NCI-H1694 (cell line): ENCODE measurements at regions not wholly inside any gene's neighbourhood (a gene's known extent, or its start where the extent isn't known, plus 50 kb on each side); places are given as distances from the start of the nearest gene placed in this dataset.
"Not testable (repeated sequence)": the region's sequence is repeated elsewhere in the genome, so short reads cannot be mapped to it uniquely, and the experiment has no call there.

Source experiments
- DNase-seq: peaks from one replicate; lab custom pipeline; 2025; lab: John Stamatoyannopoulos, UW

DNA sequence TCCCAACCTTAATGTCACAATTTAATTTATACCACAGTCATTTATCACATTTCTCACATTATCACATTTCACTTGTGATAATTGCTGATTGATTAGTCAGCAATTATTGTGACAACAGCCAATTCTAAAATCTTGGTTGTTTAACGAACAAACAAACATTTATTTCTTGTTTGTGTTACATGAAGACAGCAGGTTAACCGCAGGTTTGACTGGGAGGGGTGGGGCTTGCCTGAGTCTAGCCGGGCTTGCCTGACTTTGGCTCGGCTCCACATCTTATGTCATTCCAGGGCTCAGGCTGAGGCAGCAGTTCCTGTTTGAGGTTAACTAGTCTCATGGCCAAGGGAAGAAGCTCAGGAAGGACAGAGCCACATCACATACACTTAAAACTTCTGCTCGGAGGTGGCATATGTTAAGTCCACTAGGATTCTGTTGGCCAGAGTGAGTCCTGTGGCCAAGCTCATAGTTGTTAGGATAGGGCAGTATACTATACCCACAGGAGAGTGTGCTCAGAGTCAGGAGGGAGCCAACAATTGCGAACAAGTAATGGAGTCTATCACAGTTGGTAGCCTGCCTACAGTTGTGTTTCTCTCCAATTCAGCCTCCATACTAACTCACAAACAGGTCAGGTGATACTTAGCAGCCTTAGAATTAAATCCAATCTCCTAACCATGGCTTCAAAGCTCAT, 90.0 kb upstream of the IFNGR1 start:
- DNase-seq: peak; percentile 28

DNA sequence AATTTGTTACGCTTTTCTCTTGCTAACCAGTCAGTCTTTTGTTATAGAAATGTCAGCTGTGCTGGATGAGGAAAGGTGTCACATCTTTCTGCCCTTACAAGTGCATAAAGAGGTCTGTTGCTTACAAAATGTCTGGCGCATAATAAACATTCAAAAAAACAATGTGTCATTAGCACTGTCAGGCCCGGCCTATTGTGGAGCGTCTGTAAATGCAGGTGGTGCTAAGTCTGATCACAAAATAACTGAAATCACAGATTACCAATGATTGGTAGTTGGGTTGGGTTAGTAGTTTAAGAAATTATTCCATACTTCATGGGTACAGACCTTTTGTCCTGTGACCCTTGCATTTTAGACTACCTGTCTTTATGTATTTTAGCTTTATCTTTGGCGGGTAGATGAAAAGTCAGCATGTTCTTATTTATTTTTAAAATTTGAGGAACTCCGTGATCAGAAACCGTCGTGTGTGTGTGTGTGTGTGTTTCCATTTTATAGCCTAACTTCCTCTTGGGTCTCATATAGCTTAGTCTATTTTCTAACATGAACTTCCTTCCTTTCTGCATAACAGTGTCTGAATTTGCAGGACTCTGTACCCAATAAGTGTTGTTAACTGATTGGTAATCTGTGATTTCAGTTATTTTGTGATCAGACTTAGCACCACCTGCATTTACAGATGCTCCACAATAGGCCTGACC, 88.1 kb upstream of the IFNGR1 start:
- DNase-seq: no peak

DNA sequence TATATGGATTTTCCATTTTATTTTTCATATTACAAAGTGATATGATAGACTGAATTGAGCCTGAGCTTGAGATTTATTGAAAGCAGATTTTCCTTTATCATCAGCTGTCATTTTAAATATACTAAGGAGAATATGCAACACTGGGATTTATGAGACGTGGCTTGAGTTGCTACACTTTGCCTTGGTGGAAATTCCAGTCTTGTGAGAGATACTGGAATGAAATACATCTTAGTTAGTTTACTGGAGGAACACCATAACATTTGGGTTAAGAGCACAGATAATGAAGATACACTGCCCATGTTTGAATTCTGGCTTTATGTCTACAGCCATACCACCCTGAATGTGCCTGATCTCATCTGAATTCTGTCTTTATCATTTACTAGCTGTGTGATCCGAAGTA, 86.5 kb upstream of the IFNGR1 start:
- DNase-seq: no peak

DNA sequence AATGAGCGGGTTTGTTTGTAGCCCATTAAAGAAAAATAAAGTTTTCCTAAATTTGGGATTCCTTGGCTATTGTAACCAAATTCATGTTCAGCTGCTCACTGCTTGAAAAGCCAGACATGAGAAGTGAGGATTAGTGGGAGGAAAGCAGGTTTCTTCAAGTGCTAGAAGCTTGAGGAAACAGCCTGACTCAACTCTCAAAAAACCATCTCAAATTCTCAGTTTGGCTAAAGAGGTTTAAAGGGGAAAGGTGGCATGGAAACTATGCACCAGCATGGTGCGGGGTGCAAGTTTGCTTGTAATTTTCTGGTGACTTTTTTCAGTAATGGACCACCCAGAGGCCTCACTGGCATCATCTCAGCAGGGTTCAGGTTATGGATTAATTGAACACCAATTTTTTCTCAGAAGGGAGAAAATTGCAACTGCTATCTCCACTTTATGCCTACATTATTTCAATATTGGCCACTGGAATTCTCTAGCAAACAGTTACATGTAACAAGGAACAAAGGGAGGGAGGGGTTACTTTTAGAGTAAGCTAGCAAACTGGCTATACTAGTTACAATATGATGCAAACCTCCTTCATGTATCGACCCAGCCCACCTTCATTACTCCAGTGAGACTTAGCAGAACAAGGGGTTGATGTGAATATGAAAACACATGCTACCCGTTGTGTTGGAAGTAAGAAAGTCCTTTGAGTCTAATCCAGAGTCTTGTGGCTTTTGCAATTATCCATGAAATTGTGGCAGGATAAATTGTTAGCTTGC, 85.0 kb upstream of the IFNGR1 start:
- DNase-seq: no peak

DNA sequence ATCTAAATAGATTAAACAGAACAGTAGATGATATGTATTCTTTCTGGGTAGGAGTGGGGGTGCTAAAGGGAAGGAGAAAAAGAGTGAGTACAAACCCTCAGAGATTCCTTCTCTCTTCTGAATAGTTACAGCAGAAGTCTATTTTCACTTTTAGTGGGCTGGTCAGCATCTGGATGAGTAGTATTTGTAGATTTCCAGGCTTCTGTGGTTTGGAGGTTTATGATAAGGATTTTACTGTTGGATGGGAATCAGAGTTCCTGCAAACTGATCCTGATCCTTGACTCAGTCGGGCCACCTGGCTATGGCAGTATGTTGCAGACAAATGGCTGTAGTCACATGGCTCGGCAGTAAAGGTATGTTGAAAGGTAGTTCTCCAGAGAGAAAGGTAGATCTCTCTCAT, 84.3 kb upstream of the IFNGR1 start:
- DNase-seq: no peak

DNA sequence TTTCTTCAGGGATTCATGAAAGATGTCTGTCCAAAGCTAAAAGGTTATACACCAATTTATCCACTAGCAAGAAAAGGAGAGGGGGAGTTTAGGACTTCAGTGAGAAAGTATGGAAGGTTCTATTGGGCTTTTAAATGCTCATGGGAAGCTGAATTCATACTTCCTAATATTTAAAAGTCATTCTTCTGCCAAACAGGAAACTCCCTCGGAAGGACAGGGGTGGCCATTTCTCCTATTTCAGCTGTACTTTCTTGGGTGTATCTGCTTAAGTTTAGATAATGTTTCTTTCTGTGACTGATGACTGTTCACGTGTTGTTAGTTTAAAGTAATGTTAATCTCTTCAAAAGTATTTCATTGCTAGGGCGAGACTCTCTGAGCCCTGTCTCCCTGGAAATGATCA, 80.5 kb upstream of the IFNGR1 start:
- DNase-seq: no peak

DNA sequence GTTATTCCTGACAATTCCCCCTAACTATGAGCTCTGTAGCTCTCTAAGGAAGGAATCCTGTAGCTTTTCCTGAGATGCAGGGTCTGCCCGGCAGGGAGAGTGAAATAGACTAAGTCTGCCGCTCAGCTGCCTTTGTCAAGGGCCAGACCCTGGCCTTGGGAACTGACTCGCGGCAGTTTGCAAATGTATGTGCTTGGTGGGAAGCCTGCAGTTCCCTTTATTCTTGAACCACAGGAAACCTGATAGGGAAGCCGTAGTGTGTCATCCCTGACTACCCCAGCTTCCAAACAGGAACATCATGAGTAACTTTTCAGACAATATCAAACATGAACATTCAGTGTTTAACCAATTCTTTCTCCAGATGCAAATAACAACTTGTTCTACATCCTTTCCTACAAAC, 78.7 kb upstream of the IFNGR1 start:
- no peak for DNase-seq

DNA sequence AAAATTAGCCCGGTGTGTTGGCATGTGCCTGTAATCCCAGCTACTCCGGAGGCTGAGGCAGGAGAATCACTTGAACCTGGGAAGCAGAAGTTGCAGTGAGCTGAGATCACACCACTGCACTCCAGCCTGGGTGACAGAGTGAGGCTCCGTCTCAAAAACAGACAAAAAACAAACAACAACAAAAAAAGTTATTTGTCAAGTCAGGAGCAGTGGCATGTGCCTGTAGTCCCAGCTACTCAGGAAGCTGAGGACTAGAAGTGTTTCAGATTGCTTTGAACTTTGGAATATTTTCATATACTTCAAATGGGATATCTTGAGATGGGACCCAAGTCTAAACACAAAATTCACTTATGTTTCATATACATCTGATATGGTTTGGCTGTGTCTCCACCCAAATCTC, 73.1 kb upstream of the IFNGR1 start:
- not testable (repeated sequence) for DNase-seq

DNA sequence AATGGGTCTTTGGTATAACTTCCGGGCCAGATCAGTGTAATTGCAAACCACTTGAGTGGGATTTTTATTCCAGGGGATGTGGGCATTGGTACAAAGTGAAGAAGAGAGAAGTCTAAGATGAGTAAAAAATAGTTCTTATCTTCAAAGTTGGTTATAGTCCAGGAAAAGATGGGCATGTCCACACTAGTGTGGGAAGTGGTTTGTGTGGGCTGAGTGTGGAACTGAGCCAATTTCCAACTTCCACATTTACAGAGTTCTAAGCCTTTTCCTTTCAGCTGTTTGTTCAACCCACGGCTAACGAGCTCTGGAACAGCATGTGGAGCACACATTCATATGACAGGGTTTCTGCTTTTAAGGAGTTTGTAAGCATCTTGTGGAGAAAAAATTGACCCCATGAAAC, 72.3 kb upstream of the IFNGR1 start:
- peak; percentile 7 for DNase-seq

DNA sequence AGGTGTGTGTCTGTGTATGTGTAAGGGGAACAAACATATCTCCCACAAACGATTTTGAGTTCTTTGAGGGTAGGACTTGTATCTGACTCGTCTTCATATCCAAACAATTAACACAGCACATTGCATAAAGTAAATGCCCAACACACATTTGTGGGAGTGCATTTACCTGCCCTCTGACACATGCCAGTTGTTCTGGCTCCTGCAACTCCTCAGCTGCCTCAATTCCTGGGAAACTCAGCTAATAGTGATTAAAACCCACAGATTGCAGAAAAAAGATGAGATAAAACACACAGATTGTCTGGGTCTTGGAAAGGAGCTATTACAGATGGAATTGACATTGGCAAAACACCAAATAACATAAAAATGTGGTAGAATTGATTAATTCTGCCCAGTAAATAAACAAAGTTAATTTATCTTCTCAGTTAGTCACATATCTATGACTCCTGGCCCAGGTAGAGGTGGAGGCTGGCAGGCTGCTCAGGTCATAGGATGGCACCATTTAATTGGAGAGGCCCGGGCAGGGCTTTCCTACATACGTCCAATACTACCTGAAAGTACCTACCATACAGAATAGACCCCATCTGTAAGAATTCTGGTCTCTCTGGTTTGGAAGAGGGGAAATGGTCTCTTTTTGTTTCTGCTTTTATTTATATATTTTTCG, 71.5 kb upstream of the IFNGR1 start:
- peak; percentile 50 for DNase-seq

DNA sequence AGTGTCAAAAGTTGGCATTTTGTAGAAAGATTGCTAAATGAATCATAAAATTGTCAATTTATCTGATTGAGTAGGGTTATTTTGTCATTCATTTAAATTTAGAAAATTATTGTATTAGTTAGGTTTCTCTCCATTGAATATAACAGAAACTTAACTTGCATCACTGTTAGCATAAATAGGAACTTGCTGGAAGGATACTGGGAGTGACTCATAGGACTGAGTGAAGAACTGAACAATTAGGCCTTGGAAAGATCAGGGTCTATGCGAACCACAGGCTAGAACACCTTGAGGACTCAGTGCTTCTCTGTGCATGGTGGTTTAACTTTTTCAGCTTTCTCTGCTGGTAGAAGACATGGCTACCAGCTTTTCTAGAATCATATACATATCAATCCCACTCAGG, 67.7 kb upstream of the IFNGR1 start:
- DNase-seq: no peak

DNA sequence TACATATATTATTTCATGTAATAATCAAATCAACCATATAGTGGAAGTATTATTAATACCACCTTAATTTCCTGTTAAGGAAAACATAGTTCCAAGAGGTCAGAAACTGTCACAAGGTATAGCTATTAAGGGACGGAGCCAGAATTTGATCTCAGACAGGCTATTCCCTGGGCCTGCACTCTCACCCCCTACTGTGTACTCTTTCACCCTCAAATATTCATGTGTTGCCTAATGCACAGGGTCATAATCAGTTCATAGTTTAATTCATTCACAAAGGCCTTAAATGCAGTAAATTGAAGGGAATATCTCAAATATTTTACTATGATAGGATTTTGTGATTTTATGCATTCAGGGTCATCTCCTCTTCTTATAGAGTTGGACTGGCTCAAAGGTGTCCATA, 67.2 kb upstream of the IFNGR1 start:
- no peak for DNase-seq

DNA sequence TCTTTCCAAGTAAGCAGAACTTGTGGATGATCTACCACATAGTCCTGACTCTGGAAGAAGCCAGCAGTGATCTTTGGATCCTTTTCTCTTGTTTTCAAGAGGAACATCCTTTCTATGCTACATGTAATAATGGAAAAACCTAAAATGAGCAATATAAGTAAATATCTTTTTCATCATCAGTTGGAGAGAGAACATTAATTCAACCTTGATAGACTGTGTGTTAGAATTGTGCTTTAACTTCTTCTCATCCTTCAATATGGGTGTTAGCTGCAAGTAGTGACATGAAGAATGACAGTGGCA, 65.6 kb upstream of the IFNGR1 start:
- DNase-seq: no peak

DNA sequence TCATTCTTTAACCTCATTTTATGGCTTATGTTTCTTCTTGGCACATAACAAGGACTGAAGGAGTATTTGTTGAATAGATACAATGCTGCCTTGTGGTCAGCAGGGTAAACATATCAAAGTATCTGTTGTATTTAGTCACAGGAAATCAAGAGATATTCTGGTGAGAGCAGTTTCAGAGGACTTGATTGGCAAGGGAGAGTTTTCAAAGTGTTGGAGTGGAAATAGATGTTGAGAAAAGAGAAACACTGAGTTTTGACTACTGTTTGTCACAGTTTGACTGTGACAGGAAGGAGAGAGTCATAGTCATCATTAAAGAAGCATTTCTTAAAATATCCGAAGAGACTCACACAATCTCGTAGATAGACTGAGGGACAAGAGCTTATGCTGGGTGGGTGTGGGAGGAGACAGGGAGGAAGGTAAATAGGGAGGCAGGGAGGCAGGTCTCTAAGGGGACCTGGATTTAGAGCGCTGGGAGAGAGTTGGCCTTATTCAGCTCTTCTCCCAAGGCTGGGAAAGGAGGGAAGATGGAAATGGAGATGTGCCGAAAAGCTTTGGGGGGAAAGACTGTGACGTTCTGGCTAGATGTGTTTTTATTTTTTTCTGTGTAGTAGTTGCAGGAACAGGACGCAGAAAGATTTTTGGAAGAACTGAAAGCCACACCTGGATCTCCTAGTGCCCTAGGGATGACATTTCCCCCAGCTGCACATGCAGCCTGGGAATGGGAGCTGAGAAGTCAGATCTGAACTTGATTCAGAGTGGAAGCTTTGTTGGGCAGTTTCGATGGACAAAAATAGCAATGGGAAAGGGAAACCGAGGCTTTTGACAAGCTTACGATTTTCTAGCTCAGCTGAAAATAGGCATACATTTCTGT, 65.0 kb upstream of the IFNGR1 start:
- DNase-seq: no peak

DNA sequence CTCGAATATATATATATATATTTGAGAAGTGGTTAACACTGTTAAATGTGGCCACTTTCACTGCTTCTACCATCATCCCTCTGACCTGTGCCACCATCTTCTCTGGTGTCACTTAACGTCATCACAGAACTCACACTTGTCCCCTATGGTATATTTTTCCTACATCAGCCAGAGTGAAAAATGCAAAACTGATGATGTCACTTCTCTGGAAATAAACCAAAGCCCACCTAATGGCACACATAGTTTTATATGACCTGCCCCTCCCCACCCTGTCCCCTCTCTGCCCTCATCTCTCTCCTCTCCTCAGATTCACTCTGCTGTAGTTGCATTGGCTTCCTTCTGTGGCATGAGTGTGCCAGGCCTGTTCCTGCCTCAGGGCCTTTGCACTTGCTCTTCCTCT, 63.9 kb upstream of the IFNGR1 start:
- DNase-seq: no peak

DNA sequence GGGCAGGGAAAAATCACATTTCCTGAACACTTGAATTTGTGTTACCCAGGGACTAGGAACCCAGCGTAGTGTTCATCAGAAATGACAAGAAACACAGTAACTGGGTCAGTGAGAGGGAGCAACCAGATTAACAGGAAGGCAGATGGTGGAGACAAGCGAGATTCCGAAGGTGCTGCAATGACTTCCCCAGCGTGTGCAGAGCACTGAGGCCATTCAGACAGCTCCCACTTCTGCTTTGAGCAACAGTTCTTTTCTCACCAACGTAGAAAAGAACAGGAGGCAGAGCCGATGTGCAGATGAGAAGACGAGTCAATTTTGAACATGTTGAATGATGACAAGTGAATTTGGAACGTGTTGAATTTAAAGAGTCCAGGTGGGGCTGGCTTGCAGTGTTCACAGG, 63.1 kb upstream of the IFNGR1 start:
- no peak for DNase-seq

DNA sequence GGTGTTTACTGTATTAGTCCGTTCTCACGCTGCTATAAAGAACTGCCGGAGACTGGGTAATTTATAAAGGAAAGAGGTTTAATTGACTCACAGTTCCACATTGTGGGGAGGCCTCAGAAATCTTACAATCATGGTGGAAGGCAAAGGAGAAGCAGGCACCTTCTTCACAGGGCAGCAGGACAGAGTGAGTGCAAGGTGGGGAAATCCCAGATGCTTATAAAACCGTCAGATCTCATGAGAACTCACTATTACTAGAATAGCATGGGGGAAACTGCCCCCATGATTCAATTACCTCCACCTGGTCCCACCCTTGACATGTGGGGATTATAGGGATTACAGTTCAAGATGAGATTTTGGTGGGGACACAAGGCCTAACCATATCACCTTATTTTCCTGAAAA, 60.1 kb upstream of the IFNGR1 start:
- DNase-seq: not testable (repeated sequence)

DNA sequence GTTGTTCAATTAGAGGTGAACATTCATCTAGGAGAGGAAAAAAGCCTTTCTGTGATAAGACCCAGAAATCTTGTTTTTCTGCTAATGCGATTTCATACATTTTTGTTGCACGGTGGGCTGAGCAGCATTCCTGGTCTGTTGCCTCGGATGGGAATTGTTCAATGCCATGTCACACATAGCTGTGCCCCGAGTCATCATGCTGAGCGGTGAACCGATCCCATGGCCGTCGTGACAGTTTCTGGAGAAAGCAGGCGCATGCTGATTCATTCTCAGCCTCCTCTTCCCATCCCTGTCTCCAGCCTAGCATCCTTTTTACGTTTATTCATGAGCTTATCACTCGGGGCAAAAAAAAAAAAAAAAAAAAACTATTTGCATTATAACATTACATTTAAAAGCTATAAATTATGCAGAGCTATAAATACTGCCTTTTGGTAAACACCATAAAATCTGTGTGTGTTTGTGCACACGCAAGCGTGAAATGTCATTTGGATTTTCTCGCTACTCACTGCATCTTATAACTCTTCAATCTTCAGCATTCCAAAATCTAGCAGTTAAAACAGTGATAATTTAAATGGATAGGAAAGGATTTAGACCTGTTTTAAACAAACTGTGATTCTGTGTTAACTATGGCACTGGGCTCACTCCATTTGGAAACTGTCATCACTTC, 58.9 kb upstream of the IFNGR1 start:
- DNase-seq: no peak

DNA sequence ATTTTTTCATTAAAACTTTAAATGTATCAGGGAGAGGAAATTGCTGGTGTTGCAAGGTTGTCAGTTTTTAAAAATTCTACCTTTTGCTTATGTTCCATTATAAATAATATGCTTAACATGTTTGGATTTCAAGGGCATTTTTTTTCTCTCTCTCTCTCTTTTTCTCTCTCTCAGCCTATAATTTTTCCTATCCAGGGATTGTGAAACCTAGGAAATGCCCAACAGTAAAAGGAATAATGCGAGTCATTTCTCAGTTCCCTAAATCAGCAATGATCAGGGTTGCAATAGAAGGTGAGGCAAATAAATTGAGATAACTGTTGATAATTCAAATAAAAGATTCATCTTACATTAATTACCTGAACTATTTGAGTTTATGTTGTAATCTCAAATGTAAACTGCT, 53.2 kb upstream of the IFNGR1 start:
- no peak for DNase-seq

DNA sequence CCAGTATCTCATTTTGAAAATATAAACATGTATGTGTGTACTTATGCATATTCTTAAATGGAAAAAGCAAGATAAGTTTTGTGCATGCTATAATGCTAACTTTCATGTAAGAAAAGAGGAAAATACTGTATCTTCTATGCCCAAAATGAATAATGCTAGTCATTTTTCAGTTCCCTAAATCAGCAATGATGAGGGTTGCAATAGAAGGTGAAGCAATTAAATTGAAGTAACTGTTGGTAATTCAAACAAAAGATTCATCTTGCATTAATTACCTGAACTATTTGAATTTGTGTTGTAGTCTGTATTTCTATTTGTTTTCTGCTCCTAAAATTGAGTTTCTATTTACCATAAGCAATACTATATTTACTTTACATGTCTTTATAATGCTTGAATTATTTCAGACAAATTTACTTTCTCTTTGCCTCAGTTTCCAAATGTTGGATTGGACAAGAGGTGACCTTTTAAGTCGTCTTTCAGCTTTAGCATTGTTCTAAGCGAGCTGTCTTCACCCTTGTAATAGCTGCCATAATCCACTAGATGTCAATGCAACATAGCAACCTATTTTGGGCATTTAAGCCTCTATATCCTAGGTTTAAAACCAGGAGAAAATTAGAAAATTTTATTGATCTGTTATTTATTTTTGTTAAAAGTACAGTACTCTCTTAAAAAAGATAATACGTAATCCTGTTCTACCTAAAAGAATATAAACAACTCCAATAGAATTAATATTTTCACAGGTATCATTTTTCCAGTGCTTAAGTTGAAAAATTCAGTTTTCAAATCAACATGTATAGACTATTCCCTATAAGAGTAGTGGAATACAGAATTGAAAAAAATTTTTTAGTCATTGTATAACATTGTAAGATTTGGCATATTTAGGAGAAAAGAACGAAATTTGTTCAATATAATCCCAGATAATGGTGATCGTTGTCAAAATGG, 52.3 kb upstream of the IFNGR1 start:
- DNase-seq: peak; percentile 24
